M059J (cell line): ENCODE measurements at regions not wholly inside any gene's neighbourhood (a gene's known extent, or its start where the extent isn't known, plus 50 kb on each side); places are given as distances from the start of the nearest gene placed in this dataset.

Source experiments
- DNase-seq: peaks from one replicate; pipeline ENCODE4 v3.0.0-alpha.2; 2012; ENCODE audit warnings: low read depth

DNA sequence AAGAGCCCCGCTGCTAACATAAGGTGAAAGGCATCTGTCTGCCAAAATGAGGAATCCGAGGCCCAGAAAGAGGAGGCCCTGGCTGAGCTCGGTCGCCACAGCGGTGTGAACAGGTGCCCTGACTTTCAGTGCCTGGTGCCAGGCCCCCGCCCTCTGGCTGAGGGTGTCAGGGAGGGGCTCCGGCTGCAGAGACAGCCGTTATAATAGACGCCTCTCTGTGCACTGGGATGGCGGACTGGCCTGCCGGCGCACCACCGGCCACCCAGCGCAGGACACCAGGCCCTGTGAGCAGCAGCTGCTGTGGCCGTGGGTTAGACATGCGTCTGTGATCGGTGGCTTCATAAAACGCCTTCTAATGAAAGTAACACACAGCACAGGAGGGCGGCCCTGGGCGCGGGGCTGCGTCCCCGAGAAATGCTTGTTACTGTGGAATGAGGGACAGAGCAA is 51.4 kb upstream of the ACTRT2 start:
- DNase-seq: no peak

DNA sequence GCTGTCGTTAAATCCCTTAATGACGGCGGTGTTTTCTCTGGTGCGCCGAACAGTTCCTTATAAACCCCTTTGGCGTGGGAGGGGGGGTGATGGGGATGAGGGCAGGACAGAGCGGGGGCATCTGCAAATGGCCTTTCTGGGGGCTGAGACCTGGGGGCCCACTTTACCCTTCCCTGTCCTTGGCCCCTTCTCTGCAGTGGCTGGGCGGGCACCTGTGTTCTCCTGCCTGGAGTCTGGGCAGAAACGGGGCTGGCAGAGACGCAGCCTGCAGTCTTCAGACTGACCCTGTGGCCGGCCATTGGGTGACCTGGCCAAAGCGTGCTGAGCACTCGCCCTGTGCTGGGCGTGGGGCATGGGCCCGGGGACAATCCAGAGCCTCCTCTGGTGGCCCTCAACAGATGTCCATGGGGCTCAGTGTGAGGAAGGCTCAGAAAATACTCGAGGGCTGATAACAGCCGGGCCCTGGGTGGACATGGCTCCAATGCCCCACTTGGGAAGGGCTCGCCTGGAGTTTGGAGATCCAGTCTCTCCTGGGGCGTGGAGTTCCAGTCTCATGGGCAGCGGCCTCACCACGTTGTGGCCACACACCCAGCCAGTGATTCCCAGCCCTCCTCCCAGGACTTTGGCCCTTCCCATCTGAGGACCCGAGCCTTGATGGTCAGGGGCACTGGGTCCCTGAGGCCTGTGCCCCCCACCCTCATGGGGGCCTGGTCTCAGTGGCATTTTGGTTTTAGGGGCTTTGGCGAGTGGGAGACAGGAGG is 50.8 kb upstream of the ACTRT2 start:
- no peak for DNase-seq

DNA sequence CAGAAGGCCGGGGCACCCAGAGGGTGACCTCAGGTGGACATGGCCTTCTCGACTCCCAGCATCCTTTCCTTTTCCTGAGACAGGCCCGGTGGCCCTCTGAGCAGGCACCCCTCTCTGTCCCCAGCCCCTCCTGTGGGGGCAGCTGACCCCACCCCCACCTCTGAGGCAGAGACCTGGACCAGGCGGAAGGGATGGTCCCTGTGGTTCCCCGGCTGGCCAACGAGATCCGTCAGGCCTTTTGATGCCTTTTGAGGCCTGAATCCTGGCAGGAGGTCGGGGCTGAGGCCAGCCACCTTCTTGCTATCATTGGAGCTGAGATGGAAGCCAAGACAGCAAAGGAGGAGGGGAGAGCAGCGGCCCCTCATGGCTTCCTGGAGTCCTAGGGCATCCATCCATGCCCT is 50.2 kb upstream of the ACTRT2 start:
- no peak for DNase-seq
